ENCODE measurements at regions not wholly inside any gene's neighbourhood (a gene's known extent, or its start where the extent isn't known, plus 50 kb on each side); places are given as distances from the start of the nearest gene placed in this dataset.
A peak's percentile ranks its signal among the peaks of the same experiment; 100 is the strongest.

GRCh38 chr5:155867522-155868088 is 459.4 kb upstream of the SGCD start:
- DNase-seq (ENCODE audit: low read depth): no peak
- TF ChIP-seq CTCF (IDR thresholded peaks at IDR 0.05; ENCODE audit: insufficient read depth, low read depth, low read length, missing control alignments): no peak
- no peak overlapping the region for H3K4me3 ChIP-seq (ENCODE audit: low read depth, low read length)

DNA sequence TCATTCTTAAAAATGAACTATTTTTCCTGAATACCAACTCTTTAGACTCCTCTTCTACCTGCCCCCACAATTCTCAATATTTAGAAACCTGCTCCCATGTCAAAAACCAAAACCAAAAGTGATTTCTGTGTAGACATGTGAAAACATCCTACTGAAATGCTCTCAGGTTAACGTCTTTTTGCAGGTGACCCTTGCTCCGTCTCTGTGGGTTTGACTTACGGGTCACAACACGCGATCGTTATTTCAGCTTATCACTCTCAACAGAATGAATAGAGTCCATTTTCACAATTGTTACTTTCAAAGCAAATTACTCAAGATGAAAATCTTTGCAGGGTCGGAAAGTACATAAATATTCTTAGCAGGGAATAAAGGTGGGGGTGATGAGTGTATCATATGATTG is 456.3 kb upstream of the SGCD start:
- no peak overlapping the region for H3K4me3 ChIP-seq (ENCODE audit: low read depth, low read length)
- TF ChIP-seq CTCF (IDR thresholded peaks at IDR 0.05; ENCODE audit: insufficient read depth, low read depth, low read length, missing control alignments): no peak
- peak; percentile 2 for DNase-seq (ENCODE audit: low read depth)

GRCh38 chr5:155871623-155872022 is 455.3 kb upstream of the SGCD start:
- DNase-seq (ENCODE audit: low read depth): no peak
- TF ChIP-seq CTCF (IDR thresholded peaks at IDR 0.05; ENCODE audit: insufficient read depth, low read depth, low read length, missing control alignments): no peak
- H3K4me3 ChIP-seq (ENCODE audit: low read depth, low read length): no peak overlapping the region

DNA sequence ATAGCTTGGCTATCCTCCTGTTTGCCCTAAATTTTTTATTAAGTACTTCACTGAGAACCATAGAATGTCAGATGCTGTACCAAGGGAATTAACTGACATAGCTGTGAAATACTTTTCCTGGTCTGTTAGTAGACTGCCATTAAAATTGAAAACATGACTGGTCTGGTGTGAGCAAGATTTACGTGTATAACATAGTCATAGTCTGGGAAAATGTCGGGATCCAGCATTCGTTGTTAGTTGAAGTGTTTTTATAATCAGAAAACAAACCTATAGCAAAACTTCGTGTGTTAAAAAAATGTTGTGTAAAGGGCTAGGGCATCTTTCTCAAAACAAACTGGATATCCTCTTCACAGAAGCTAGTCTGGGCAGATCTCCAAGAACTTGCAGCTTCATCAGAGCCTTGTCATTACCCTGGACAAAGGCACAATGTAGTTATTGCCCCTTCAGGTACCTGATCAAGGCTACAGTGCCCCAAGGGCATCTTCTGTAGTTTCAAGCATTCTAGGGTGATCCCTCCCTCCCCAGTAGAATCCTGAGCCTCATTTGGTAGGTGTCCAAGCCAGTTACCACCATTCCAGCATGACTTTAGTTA is 454.2 kb upstream of the SGCD start:
- TF ChIP-seq CTCF (IDR thresholded peaks at IDR 0.05; ENCODE audit: insufficient read depth, low read depth, low read length, missing control alignments): no peak
- no peak for DNase-seq (ENCODE audit: low read depth)

DNA sequence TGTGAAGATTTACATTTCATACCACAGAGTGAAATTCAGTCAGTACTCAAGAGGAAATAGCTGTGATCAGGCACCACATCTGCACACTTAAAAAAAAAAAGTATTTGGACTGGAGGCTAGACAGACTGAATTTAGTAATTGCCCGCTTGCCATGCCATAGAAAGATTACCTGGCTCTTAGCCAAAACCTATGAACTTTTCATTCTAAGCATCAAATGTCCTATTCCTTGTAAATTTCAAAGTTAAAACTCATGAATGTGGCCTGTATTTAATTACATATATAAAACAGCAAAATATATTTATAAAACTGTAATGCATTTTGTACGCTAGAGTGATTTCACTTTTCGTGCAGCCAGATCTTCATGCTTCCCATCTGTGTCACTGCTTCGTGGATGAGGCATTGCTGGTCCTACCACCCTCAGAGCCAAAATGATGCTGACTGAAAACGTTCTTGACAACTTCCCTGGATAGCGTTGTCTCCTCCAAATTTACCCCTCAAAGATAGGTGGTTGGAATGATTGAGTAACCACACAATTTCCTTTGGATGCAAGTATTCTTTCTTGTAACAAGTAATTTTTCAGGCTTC is 447.9 kb upstream of the SGCD start:
- TF ChIP-seq CTCF (IDR thresholded peaks at IDR 0.05; ENCODE audit: insufficient read depth, low read depth, low read length, missing control alignments): no peak
- no peak for DNase-seq (ENCODE audit: low read depth)
- no peak overlapping the region for H3K4me3 ChIP-seq (ENCODE audit: low read depth, low read length)

More for the DNA sequence above, 454.2 kb upstream of the SGCD start:
- H3K4me3 ChIP-seq (ENCODE audit: low read depth, low read length): no peak overlapping the region

DNA sequence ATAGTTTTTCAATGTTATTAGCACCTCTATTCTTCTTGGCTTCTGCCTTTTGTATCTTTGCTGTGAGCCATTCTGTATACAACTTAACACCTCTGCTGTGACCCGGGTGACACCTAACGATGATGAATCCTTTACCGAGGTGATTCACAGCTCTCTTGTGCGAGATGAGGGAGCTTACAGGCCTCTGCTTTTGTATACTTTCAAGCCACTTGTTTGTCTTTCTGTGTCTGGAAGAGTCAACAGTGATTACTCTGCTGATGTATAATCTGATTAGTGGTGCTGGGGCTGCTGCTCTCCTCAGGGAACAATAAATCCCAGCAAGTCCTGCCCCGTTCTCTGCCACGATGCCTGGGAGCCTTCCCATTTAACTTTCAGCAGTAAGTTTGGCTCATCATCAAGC is 442.9 kb upstream of the SGCD start:
- no peak for DNase-seq (ENCODE audit: low read depth)
- no peak overlapping the region for H3K4me3 ChIP-seq (ENCODE audit: low read depth, low read length)
- TF ChIP-seq CTCF (IDR thresholded peaks at IDR 0.05; ENCODE audit: insufficient read depth, low read depth, low read length, missing control alignments): no peak

DNA sequence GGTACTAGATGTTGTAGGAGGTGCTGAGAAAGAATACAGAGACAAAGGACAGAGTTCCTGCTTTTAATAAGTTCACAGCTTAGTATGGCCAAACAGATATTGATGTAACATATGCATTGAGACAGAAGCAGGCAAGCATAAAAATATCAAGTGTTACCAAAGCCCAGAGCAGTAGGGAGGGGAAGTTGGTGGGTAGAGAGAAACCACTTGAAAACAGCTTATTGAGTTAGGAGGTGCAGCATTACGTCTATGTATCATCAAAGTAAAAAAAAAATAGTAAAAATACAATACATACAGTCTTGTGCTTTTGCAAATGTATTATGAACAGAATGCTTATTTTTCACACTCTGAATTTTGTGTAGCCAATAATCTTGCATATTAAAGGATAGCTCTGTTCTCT is 441.8 kb upstream of the SGCD start:
- no peak overlapping the region for H3K4me3 ChIP-seq (ENCODE audit: low read depth, low read length)
- DNase-seq (ENCODE audit: low read depth): no peak
- no peak for TF ChIP-seq CTCF (IDR thresholded peaks at IDR 0.05; ENCODE audit: insufficient read depth, low read depth, low read length, missing control alignments)

Measured in GM12865 (cell line).